DND-41 (cell line): ENCODE measurements at regions not wholly inside any gene's neighbourhood (a gene's known extent, or its start where the extent isn't known, plus 50 kb on each side); places are given as distances from the start of the nearest gene placed in this dataset.

Experiments used
- ATAC-seq: fragments of 200-7000 bp; cut with Tn5 transposase; 3 replicates; pipeline ENCODE4 v1.9.1; 2021; ENCODE audit warnings: low read depth; ENCODE audit not compliant: insufficient read depth
- DNase-seq: peaks from one replicate; pipeline ENCODE4 v3.0.0-alpha.2; 2020
- H2AFZ ChIP-seq: 2 replicates; pipeline ENCODE4 v1.6.0; 2012; ENCODE audit warnings: low read depth, low read length
- H3K27ac ChIP-seq: 2 replicates; pipeline ENCODE4 v1.5.1; 2012; ENCODE audit warnings: low read length, inconsistent platforms
- H3K27me3 ChIP-seq: fragments of 200-600 bp; sonication (generic); 2 replicates; pipeline ENCODE4 v1.6.0; 2012; ENCODE audit warnings: low read length, mild to moderate bottlenecking, inconsistent platforms; ENCODE audit not compliant: insufficient read depth, poor library complexity
- H3K36me3 ChIP-seq: 2 replicates; pipeline ENCODE4 v1.5.1; 2012; ENCODE audit warnings: low read length, inconsistent platforms; ENCODE audit not compliant: insufficient read depth
- H3K4me1 ChIP-seq: 2 replicates; pipeline ENCODE4 v1.5.1; 2012; ENCODE audit warnings: mild to moderate bottlenecking, low read length; ENCODE audit not compliant: insufficient read depth
- H3K4me2 ChIP-seq: 2 replicates; pipeline ENCODE4 v1.6.0; 2012; ENCODE audit warnings: mild to moderate bottlenecking, moderate library complexity, low read length, inconsistent platforms; ENCODE audit not compliant: insufficient read depth
- H3K4me3 ChIP-seq, 2 experiments: fragments of 200-600 bp in 1 of 2; shearing (Covaris generic) in 1 of 2; 2 replicates each; pipeline ENCODE4 v1.5.1; 2012 to 2016; ENCODE audit warnings: inconsistent platforms in 2 of 2, low read length in 2 of 2, mild to moderate bottlenecking in 2 of 2, low read depth in 1 of 2, moderate library complexity in 1 of 2
- H3K79me2 ChIP-seq: 2 replicates; pipeline ENCODE4 v1.6.0; 2012; ENCODE audit warnings: low read length, inconsistent platforms; ENCODE audit not compliant: insufficient read depth
- H3K9ac ChIP-seq: 2 replicates; pipeline ENCODE4 v1.6.0; 2012; ENCODE audit warnings: low read depth, mild to moderate bottlenecking, inconsistent platforms, low read length, moderate library complexity
- H3K9me3 ChIP-seq: 2 replicates; pipeline ENCODE4 v1.5.1; 2012; ENCODE audit warnings: low read length, moderate library complexity, mild to moderate bottlenecking, inconsistent platforms; ENCODE audit not compliant: insufficient read depth, severe bottlenecking
- H4K20me1 ChIP-seq: 2 replicates; pipeline ENCODE4 v1.6.0; 2012; ENCODE audit warnings: low read length; ENCODE audit not compliant: insufficient read depth
- EZH2 ChIP-seq: IDR thresholded peaks from 3 replicates; pipeline ENCODE4 v1.6.1; 2012; ENCODE audit warnings: borderline replicate concordance, low read depth, mild to moderate bottlenecking, moderate library complexity, low read length, inconsistent platforms; ENCODE audit not compliant: severe bottlenecking
- TF ChIP-seq, protein P1 (sequence below): IDR thresholded peaks from 2 replicates; pipeline ENCODE4 v1.5.1; 2012; ENCODE audit warnings: borderline replicate concordance, low read length, moderate library complexity, mild to moderate bottlenecking; ENCODE audit not compliant: poor library complexity, severe bottlenecking; ENCODE audit errors: extremely low read depth

DNA sequence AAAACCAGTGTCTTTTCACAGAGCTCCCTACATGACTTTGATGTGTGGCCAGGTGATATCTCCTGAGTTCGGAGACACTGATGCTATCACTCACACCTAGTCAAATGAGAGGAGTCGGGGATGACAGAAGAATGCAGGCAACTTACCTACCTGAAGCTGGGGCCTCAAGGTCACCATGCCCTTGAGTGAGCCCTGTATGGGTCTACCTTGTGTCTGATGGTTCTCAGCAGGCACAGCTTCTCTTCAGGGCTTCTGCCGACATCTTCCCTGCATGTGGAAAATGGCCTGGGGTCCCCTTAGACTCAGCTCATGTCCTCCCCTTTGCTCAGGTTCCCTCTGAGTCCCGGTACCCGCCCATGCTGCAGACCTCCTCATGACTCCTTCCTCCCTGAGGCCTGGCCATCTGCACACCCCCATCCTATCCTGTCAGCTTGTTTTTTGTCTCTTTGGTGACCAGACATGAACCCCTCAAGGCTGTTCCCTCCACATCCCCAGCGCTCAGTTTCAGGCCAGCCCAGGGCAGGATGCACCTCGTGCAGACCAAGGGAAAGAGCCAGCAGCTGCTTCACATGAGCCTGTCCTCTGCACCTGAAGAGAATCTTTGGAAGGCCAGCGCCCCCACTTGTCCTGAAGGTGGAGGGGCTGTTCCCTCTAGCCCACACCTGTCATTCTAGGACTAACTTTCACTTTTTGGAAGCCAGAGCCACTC lies 74.6 kb upstream of the GDF10 start:
- H3K9me3 ChIP-seq, result peaks cover 3% of the 10 kb centered on the region
- no peaks in the 10 kb centered on the region for H3K27me3 ChIP-seq
- TF ChIP-seq EZH2, result no peak
- TF ChIP-seq, protein P1, sequence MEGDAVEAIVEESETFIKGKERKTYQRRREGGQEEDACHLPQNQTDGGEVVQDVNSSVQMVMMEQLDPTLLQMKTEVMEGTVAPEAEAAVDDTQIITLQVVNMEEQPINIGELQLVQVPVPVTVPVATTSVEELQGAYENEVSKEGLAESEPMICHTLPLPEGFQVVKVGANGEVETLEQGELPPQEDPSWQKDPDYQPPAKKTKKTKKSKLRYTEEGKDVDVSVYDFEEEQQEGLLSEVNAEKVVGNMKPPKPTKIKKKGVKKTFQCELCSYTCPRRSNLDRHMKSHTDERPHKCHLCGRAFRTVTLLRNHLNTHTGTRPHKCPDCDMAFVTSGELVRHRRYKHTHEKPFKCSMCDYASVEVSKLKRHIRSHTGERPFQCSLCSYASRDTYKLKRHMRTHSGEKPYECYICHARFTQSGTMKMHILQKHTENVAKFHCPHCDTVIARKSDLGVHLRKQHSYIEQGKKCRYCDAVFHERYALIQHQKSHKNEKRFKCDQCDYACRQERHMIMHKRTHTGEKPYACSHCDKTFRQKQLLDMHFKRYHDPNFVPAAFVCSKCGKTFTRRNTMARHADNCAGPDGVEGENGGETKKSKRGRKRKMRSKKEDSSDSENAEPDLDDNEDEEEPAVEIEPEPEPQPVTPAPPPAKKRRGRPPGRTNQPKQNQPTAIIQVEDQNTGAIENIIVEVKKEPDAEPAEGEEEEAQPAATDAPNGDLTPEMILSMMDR, result no peak
- no peak overlapping the region for H3K27ac ChIP-seq
- DNase-seq (no peak), ATAC-seq (no peak)
- H3K79me2 ChIP-seq, result no peaks in the 10 kb centered on the region
- no peaks in the 10 kb centered on the region for H3K36me3 ChIP-seq
- no peak overlapping the region for H2AFZ ChIP-seq
- no peaks in the 10 kb centered on the region for H3K4me1 ChIP-seq
- no peaks in the 10 kb centered on the region for H4K20me1 ChIP-seq
- H3K4me3 ChIP-seq, result no peak overlapping the region
- no peak overlapping the region for H3K4me2 ChIP-seq
- no peak overlapping the region for H3K9ac ChIP-seq

DNA sequence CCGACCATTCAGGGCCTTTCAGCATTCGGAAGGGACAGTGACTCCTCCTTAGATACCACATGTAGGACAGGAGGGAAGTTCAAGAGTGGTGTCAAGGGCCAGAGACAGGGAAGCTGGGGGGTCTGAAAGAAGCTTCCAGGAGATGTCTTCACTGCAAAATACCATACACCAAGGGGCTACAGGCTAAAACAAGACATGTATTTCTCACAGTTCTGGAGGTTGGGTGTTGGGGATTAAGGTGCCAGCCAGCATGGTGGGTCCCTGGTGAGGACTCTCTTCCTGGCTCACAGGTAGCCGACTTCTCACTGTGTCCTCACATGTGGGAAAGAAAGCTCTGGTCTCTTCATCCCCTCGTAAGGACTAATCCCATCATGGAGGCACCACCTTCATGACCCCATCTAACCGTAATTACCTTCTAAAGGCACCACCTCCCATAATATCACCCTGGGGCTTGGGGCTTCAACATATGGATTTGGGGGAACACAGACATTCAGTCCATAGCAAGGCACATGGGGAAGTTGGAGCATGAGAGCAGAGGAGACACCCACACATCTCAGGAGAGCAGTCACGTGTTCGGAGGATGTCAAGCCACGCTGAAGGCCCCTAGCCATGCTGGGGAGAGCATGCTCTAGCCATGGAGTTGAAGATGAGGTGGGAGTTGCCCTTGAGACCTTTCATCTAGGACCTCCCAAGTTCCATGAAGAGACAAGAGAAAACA lies 73.9 kb upstream of the GDF10 start:
- H3K4me3 ChIP-seq, result no peak overlapping the region
- no peak for TF ChIP-seq EZH2
- TF ChIP-seq, protein P1, result no peak

GRCh38 chr10:47230482-47230881 lies 69.5 kb upstream of the GDF10 start:
- Histone ChIP-seq H3K4me3 (no peak overlapping the region), H3K9me3 (peaks cover 3% of the 10 kb centered on the region), H3K27me3 (no peaks in the 10 kb centered on the region), H3K4me1 (no peaks in the 10 kb centered on the region), H3K27ac (no peak overlapping the region), H3K9ac (no peak overlapping the region), H4K20me1 (no peaks in the 10 kb centered on the region), H2AFZ (no peak overlapping the region; the same call in 1 of the 2 replicates), H3K36me3 (no peaks in the 10 kb centered on the region), H3K4me2 (no peak overlapping the region), H3K79me2 (no peaks in the 10 kb centered on the region)
- DNase-seq (no peak), ATAC-seq (peak; percentile 29; the same call in 1 of the 3 replicates)
- TF ChIP-seq EZH2, result no peak
- TF ChIP-seq, protein P1, result no peak

More for the DNA sequence above, 73.9 kb upstream of the GDF10 start:
- DNase-seq (no peak), ATAC-seq (no peak)
- H3K79me2 ChIP-seq, result no peaks in the 10 kb centered on the region
- peaks cover 3% of the 10 kb centered on the region for H3K9me3 ChIP-seq
- H4K20me1 ChIP-seq, result no peaks in the 10 kb centered on the region
- H2AFZ ChIP-seq, result no peak overlapping the region
- no peak overlapping the region for H3K27ac ChIP-seq
- H3K36me3 ChIP-seq, result no peaks in the 10 kb centered on the region
- H3K4me2 ChIP-seq, result no peak overlapping the region
- no peaks in the 10 kb centered on the region for H3K4me1 ChIP-seq
- H3K27me3 ChIP-seq, result no peaks in the 10 kb centered on the region
- H3K9ac ChIP-seq, result no peak overlapping the region
